K562 (cell line): ENCODE measurements at regions not wholly inside any gene's neighbourhood (a gene's known extent, or its start where the extent isn't known, plus 50 kb on each side); places are given as distances from the start of the nearest gene placed in this dataset.

ENCODE experiments used
- ATAC-seq: fragments of 200-7000 bp; cut with Tn5 transposase; 3 replicates; pipeline ENCODE4 v1.9.1; 2020; ENCODE audit warnings: moderate library complexity
- BruUV-seq: library from RNA; stranded (reverse); fragments of 400-500 nt; replicated peaks from 2 replicates; lab custom pipeline; 2021; lab: Mats Ljungman, UMichigan
- CTCF ChIA-PET: fragments of 300-600 bp; formaldehyde crosslinking; extraction: SDS; loops from one replicate; lab custom pipeline; 2021; ENCODE audit warnings: low intra/inter-chr PET ratio; lab: Yijun Ruan, JAX
- POLR2A ChIA-PET: fragments of 300-600, 350-650 bp; sonication (Branson Sonifier 250); formaldehyde crosslinking; extraction: SDS; loops from one replicate; lab custom pipeline; 2021; ENCODE audit warnings: antibody characterized with exemption, inconsistent platforms; lab: Yijun Ruan, JAX
- DNase-seq, 4 experiments: peaks; one replicate each; pipeline versions ENCODE4 v3.0.0 to v3.0.0-alpha.2; 2011 to 2018; ENCODE audit warnings: low spot score in 3 of 4, mixed read lengths in 3 of 4; ENCODE audit errors: extremely low read depth in 1 of 4
- FAIRE-seq: peaks from 2 replicates; lab custom pipeline; 2011; peaks lifted over from hg19 to GRCh38; lab: Jason Lieb, UNC
- H2AFZ ChIP-seq: 2 replicates; pipeline ENCODE4 v1.6.0; 2011; ENCODE audit warnings: low read depth, low read length, control low read depth, inconsistent platforms
- H3K27ac ChIP-seq: fragments of 200-600 bp; 3 replicates; pipeline ENCODE4 v1.8.0; 2011; ENCODE audit warnings: low read depth, mild to moderate bottlenecking, control low read depth, inconsistent platforms, low read length, moderate library complexity, mixed read lengths; ENCODE audit errors: extremely low read depth
- H3K27me3 ChIP-seq, 2 experiments: fragments of 300-600 bp in 1 of 2; 2 replicates in 1 of 2; 3 replicates in 1 of 2; pipeline versions ENCODE4 v1.6.0 to v1.8.0; 2011; ENCODE audit warnings: inconsistent platforms in 2 of 2, low read length in 2 of 2, mild to moderate bottlenecking in 1 of 2, mixed read lengths in 1 of 2, moderate library complexity in 1 of 2; ENCODE audit not compliant: control insufficient read depth in 2 of 2, insufficient read depth in 2 of 2
- H3K36me3 ChIP-seq: fragments of 300-600 bp; 3 replicates; pipeline ENCODE4 v1.8.0; 2011; ENCODE audit warnings: mild to moderate bottlenecking, low read length, inconsistent platforms; ENCODE audit not compliant: control insufficient read depth, insufficient read depth
- H3K4me1 ChIP-seq, 2 experiments: fragments of 200-600 bp in 1 of 2; replicated peaks in 1 of 2; 2 replicates in 1 of 2; 3 replicates in 1 of 2; pipeline versions ENCODE4 v1.5.1 to v1.8.0; 2011; ENCODE audit warnings: inconsistent platforms in 2 of 2, low read length in 2 of 2, mild to moderate bottlenecking in 1 of 2, mixed read lengths in 1 of 2, moderate library complexity in 1 of 2; ENCODE audit not compliant: control insufficient read depth in 2 of 2, insufficient read depth in 2 of 2
- H3K4me2 ChIP-seq: 2 replicates; pipeline ENCODE4 v1.6.1; 2011; ENCODE audit warnings: low read length, control low read depth, inconsistent platforms, mixed read lengths; ENCODE audit not compliant: insufficient read depth
- H3K4me3 ChIP-seq: fragments of 200-600 bp; sonication (generic), shearing (Covaris generic); 2 replicates; pipeline ENCODE4 v1.5.1; 2016; ENCODE audit warnings: control low read depth, inconsistent platforms
- H3K79me2 ChIP-seq: fragments of 200-600 bp; 3 replicates; pipeline ENCODE4 v1.8.0; 2011; ENCODE audit warnings: low read length, inconsistent platforms; ENCODE audit not compliant: control insufficient read depth, insufficient read depth
- H3K9ac ChIP-seq, 2 experiments: 2 replicates each; pipeline versions ENCODE4 v1.6.0 to v1.6.1; 2011; ENCODE audit warnings: low read depth in 2 of 2, low read length in 2 of 2, control low read depth in 1 of 2, inconsistent platforms in 1 of 2, mild to moderate bottlenecking in 1 of 2, mixed read lengths in 1 of 2; ENCODE audit not compliant: insufficient read depth in 1 of 2
- H3K9me1 ChIP-seq: one replicate; pipeline ENCODE4 v1.6.0; 2011; ENCODE audit warnings: inconsistent platforms, mild to moderate bottlenecking, low read length, moderate library complexity; ENCODE audit not compliant: control insufficient read depth, insufficient read depth
- H3K9me3 ChIP-seq: replicated peaks from 2 replicates; pipeline ENCODE4 v1.5.1; 2011; ENCODE audit warnings: low read depth, low read length, inconsistent platforms; ENCODE audit not compliant: control insufficient read depth, insufficient read depth
- H4K20me1 ChIP-seq: replicated peaks from 2 replicates; pipeline ENCODE4 v1.6.1; 2011; ENCODE audit warnings: low read length, inconsistent platforms, mixed read lengths; ENCODE audit not compliant: control insufficient read depth, insufficient read depth
- DNMT1 ChIP-seq: fragments of 450-650 bp; IDR thresholded peaks from 2 replicates; pipeline ENCODE4 v1.6.1; 2016; ENCODE audit warnings: antibody characterized with exemption, mild to moderate bottlenecking
- ELK3 ChIP-seq: fragments of 450-650 bp; formaldehyde crosslinking; IDR thresholded peaks from 2 replicates; pipeline ENCODE4 v1.4.0; 2020; ENCODE audit warnings: mild to moderate bottlenecking
- HNRNPL ChIP-seq: fragments of 200-400 bp; formaldehyde crosslinking; IDR thresholded peaks from 2 replicates; pipeline ENCODE4 v1.6.1; 2017; ENCODE audit warnings: low read depth, mild to moderate bottlenecking, low read length
- LEF1 ChIP-seq: fragments of 450-650 bp; IDR thresholded peaks from 2 replicates; pipeline ENCODE4 v1.6.1; 2016; ENCODE audit warnings: mild to moderate bottlenecking
- RFX1 ChIP-seq: fragments of 450-650 bp; IDR thresholded peaks from 2 replicates; pipeline ENCODE4 v1.6.1; 2016; ENCODE audit warnings: mild to moderate bottlenecking, moderate library complexity
- TFAP4 ChIP-seq: sonication (generic); formaldehyde crosslinking; IDR thresholded peaks from 2 replicates; pipeline ENCODE4 v1.8.0; 2022; ENCODE audit warnings: missing genetic modification reagents, mild to moderate bottlenecking, moderate library complexity, borderline replicate concordance
- ZKSCAN1 ChIP-seq: fragments of 150-350 bp; IDR thresholded peaks from 2 replicates; pipeline ENCODE4 v1.6.1; 2016; ENCODE audit warnings: low read depth, low read length
- ZNF41 ChIP-seq: fragments of 250-450 bp; sonication (Bioruptor Pico); conservative IDR thresholded peaks from 2 replicates; pipeline ENCODE4 v1.4.0; 2020; ENCODE audit warnings: mild to moderate bottlenecking
- ZNF699 ChIP-seq: fragments of 250-450 bp; sonication (Bioruptor Pico); IDR thresholded peaks from 2 replicates; pipeline ENCODE4 v1.8.0; 2021; ENCODE audit warnings: mild to moderate bottlenecking, moderate library complexity; ENCODE audit not compliant: insufficient replicate concordance
- WGBS: fragments of 100-300 bp; shearing (Covaris generic); methylation state at CpG from one replicate; pipeline ENCODE4 v1.1.6; 2016; ENCODE audit warnings: low coverage, mixed read lengths; ENCODE audit not compliant: insufficient coverage; ENCODE audit errors: missing lambda C conversion rate; 5-methylcytosine and 5-hydroxymethylcytosine counted together
- in situ Hi-C: fragments of 300-500 bp; cut with MboI; formaldehyde crosslinking; loops from 4 replicates; pipeline ENCODE4 v1.15.0; 2018; ENCODE audit warnings: inconsistent platforms, mixed read lengths
- intact Hi-C: fragments of 100-400 bp; cut with micrococcal nuclease; formaldehyde crosslinking; loops from 2 replicates; pipeline ENCODE4 v1.14.2; 2022
- TF ChIP-seq, protein P1 (sequence below), 2 experiments: fragments of 450-650 bp; conservative IDR thresholded peaks; 2 replicates each; pipeline ENCODE4 v1.6.1; 2017; ENCODE audit warnings: mild to moderate bottlenecking in 2 of 2, moderate library complexity in 2 of 2

DNA sequence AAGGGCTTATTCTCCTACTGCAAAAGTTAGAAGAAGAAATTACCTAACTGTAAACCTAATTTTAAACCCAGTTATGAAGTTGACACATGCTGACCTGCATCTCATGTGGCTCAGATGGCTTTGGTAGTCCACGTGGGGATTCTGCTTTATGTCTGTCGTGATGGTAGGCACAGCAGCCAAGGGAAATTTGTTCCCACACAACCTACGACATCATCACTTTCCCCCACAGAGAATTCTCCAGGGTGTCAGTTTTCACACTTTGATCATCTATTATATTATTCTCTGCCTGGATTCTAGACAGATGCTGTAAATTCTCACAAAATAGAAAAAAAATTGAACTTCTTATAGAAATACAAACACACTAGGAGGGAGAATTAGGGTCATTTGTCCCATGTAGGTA lies 70.6 kb downstream of the PTHLH start (continued):
- TF ChIP-seq HNRNPL, result no peak

GRCh38 chr12:27900920-27901879 lies 71.3 kb downstream of the PTHLH start:
- H3K4me1 ChIP-seq, result no peaks in the 10 kb centered on the region; a peak in 1 of 5 replicates
- CTCF ChIA-PET, result no interaction called here
- DNase-seq (no peak), FAIRE-seq (no peak), ATAC-seq (no peak; the same call in 1 of the 3 replicates)
- WGBS, result 47% methylated on average over 8 of the region's 8 CpGs
- H3K9ac ChIP-seq, result no peak overlapping the region
- no peaks in the 10 kb centered on the region for H3K9me3 ChIP-seq
- peak overlapping the region; percentile 57 for H2AFZ ChIP-seq
- TF ChIP-seq ZNF41 (CRISPR knock-in tag) (no peak), RFX1 (no peak), TFAP4 (CRISPR knock-in tag) (no peak), ZNF699 (no peak), DNMT1 (no peak), LEF1 (no peak), ELK3 (CRISPR knock-in tag) (no peak), ZKSCAN1 (no peak)
- TF ChIP-seq, protein P1, sequence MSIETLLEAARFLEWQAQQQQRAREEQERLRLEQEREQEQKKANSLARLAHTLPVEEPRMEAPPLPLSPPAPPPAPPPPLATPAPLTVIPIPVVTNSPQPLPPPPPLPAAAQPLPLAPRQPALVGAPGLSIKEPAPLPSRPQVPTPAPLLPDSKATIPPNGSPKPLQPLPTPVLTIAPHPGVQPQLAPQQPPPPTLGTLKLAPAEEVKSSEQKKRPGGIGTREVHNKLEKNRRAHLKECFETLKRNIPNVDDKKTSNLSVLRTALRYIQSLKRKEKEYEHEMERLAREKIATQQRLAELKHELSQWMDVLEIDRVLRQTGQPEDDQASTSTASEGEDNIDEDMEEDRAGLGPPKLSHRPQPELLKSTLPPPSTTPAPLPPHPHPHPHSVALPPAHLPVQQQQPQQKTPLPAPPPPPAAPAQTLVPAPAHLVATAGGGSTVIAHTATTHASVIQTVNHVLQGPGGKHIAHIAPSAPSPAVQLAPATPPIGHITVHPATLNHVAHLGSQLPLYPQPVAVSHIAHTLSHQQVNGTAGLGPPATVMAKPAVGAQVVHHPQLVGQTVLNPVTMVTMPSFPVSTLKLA (conservative IDR thresholded peaks at IDR 0.05), result no peak
- H3K4me2 ChIP-seq, result no peak overlapping the region
- no peaks in the 10 kb centered on the region for H3K9me1 ChIP-seq
- intact Hi-C loops (no loop called here), in situ Hi-C loops (no loop called here)
- no peaks in the 10 kb centered on the region for H3K36me3 ChIP-seq
- H3K27ac ChIP-seq, result no peak overlapping the region
- POLR2A ChIA-PET, result no interaction called here
- no peak overlapping the region for H3K4me3 ChIP-seq
- no TSS peak for BruUV-seq
- H3K79me2 ChIP-seq, result no peaks in the 10 kb centered on the region
- H4K20me1 ChIP-seq, result no peaks in the 10 kb centered on the region
- no peaks in the 10 kb centered on the region for H3K27me3 ChIP-seq
